Right lobe of liver (tissue), 4 donors: ENCODE measurements at regions not wholly inside any gene's neighbourhood (a gene's known extent, or its start where the extent isn't known, plus 50 kb on each side); places are given as distances from the start of the nearest gene placed in this dataset.

ENCODE experiments used
- POLR2A ChIP-seq: fragments of 450-650 bp; IDR thresholded peaks from one replicate; pipeline ENCODE4 v1.6.1; 2017; ENCODE audit warnings: antibody characterized with exemption, mild to moderate bottlenecking
- TF ChIP-seq, protein P1 (sequence below), 4 donors: fragments of 200-600 bp in 3 of 4; fragments of 450-650 bp in 1 of 4; IDR thresholded peaks; one replicate each; pipeline versions ENCODE4 v1.5.1 to v1.8.0; 2016 to 2022; ENCODE audit warnings: antibody characterized with exemption in 4 of 4, mild to moderate bottlenecking in 2 of 4
- donor health status: DM: no; HTN: no; CAD: no.
- donor health status: DM: no; HTN: no; CAD: no.
- donor health status: DM: no; HTN: yes; CAD: no.

DNA sequence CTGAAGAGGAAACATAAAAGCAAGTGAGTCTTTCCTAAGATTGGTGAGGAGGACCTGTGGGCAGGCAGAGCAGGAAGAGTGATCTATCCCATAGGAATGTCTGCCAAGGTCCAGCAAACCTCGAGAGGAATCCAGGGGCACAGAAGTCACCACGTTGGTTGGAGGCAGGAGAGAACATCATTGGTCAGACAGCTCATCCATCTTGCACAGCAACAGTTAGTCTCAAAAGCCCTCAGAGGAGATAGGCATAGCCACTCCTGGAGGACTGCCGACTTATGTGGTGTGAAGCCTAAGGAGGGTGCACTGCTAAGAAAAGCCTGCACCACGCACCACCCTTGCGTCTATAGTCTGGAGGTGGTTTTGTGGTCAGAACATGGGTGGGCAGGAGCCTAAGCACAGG, 109.1 kb downstream of the RASSF10 start:
- TF ChIP-seq, protein P1, sequence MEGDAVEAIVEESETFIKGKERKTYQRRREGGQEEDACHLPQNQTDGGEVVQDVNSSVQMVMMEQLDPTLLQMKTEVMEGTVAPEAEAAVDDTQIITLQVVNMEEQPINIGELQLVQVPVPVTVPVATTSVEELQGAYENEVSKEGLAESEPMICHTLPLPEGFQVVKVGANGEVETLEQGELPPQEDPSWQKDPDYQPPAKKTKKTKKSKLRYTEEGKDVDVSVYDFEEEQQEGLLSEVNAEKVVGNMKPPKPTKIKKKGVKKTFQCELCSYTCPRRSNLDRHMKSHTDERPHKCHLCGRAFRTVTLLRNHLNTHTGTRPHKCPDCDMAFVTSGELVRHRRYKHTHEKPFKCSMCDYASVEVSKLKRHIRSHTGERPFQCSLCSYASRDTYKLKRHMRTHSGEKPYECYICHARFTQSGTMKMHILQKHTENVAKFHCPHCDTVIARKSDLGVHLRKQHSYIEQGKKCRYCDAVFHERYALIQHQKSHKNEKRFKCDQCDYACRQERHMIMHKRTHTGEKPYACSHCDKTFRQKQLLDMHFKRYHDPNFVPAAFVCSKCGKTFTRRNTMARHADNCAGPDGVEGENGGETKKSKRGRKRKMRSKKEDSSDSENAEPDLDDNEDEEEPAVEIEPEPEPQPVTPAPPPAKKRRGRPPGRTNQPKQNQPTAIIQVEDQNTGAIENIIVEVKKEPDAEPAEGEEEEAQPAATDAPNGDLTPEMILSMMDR (IDR thresholded peaks at IDR 0.05), result no peak
- TF ChIP-seq POLR2A, result no peak
